CD4-positive, alpha-beta T cell (primary cell): ENCODE measurements at regions not wholly inside any gene's neighbourhood (a gene's known extent, or its start where the extent isn't known, plus 50 kb on each side); places are given as distances from the start of the nearest gene placed in this dataset.

ENCODE experiments used
- ATAC-seq: fragments of 200-7000 bp; cut with Tn5 transposase; one replicate; pipeline ENCODE4 v1.10.0; 2022; ENCODE audit warnings: mild to moderate bottlenecking; ENCODE audit not compliant: poor library complexity
- CTCF ChIA-PET: fragments of 350-600 bp; sonication (Branson Sonifier 250); formaldehyde crosslinking; loops from one replicate; lab custom pipeline; 2021; ENCODE audit warnings: antibody characterized with exemption, inconsistent platforms; lab: Charles Lee
- POLR2A ChIA-PET: fragments of 350-600 bp; sonication (Branson Sonifier 250); formaldehyde crosslinking; loops from one replicate; lab custom pipeline; 2021; ENCODE audit warnings: antibody characterized with exemption, inconsistent platforms; lab: Charles Lee
- DNase-seq, 14 experiments: peaks; one replicate each; pipeline ENCODE4 v3.0.0-alpha.2; 2013 to 2020; ENCODE audit warnings: mixed read lengths in 2 of 14
- H3K27ac ChIP-seq, 2 donors: one replicate each; pipeline versions ENCODE4 v1.5.1 to v1.7.0; 2013; ENCODE audit warnings: low read length in 2 of 2, low read depth in 1 of 2, mild to moderate bottlenecking in 1 of 2
- H3K27me3 ChIP-seq, 2 experiments: 1 replicate in 1 of 2; 2 replicates in 1 of 2; pipeline versions ENCODE4 v1.6.1 to v1.7.0; 2013; ENCODE audit warnings: low read length in 2 of 2, control low read depth in 1 of 2, mild to moderate bottlenecking in 1 of 2, moderate library complexity in 1 of 2; ENCODE audit not compliant: insufficient read depth in 2 of 2, control insufficient read depth in 1 of 2
- H3K36me3 ChIP-seq: one replicate; pipeline ENCODE4 v1.6.1; 2013; ENCODE audit warnings: low read length, control low read depth; ENCODE audit not compliant: insufficient read depth
- H3K4me1 ChIP-seq: one replicate; pipeline ENCODE4 v1.6.1; 2013; ENCODE audit warnings: low read length, control low read depth; ENCODE audit not compliant: insufficient read depth
- H3K4me3 ChIP-seq: one replicate; pipeline ENCODE4 v1.5.1; 2013; ENCODE audit warnings: mild to moderate bottlenecking, low read length, moderate library complexity
- H3K9me3 ChIP-seq, 2 experiments: 1 replicate in 1 of 2; 2 replicates in 1 of 2; pipeline versions ENCODE4 v1.6.1 to v1.7.0; 2013; ENCODE audit warnings: low read length in 2 of 2, mild to moderate bottlenecking in 2 of 2, control low read depth in 1 of 2, moderate library complexity in 1 of 2; ENCODE audit not compliant: control insufficient read depth in 1 of 2, insufficient read depth in 1 of 2
- H3K27ac Mint-ChIP-seq: one replicate; pipeline ENCODE4 v1.8.0; 2020; ENCODE audit warnings: mixed read lengths
- H3K27me3 Mint-ChIP-seq: one replicate; pipeline ENCODE4 v1.8.0; 2021; ENCODE audit warnings: mixed read lengths
- H3K36me3 Mint-ChIP-seq: one replicate; pipeline ENCODE4 v1.8.0; 2021; ENCODE audit warnings: low read depth, mixed read lengths
- H3K4me1 Mint-ChIP-seq: one replicate; pipeline ENCODE4 v1.8.0; 2021; ENCODE audit warnings: low read depth, mixed read lengths
- H3K4me3 Mint-ChIP-seq: one replicate; pipeline ENCODE4 v1.8.0; 2020; ENCODE audit warnings: mild to moderate bottlenecking, mixed read lengths
- H3K9me3 Mint-ChIP-seq: one replicate; pipeline ENCODE4 v1.8.0; 2020; ENCODE audit warnings: mixed read lengths
- intact Hi-C, 2 experiments: fragments of 100-400 bp; cut with DNase I in 1 of 2; cut with micrococcal nuclease in 1 of 2; formaldehyde crosslinking; loops; one replicate each; pipeline versions ENCODE4 v1.15.1 to v1.9.0; 2023 to 2025; cut with DNase I, micrococcal nuclease
- TF ChIP-seq, protein P1 (sequence below): fragments of 200-600 bp; IDR thresholded peaks from one replicate; pipeline ENCODE4 v1.8.0; 2022; ENCODE audit warnings: antibody characterized with exemption, mild to moderate bottlenecking

DNA sequence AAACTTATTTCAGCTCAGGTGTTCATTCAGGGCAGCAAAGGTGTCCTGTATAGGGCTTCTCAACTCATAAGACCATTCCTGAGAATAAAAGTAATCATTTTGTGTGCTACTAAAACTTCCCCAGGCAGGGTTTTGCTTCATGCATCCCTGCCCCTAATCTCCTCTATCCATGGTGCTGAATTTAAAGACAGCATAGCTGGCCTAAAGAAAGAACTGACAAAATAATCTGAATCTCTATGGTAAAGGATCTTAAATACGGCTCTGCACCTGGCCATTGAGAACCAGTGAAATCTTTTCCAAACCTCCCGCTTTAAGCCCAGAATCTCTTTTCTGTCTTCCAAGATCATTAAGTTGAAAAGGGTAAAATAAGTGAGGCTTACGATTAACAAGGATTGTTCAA is 292.1 kb upstream of the KLHL29 start:
- Mint-ChIP-seq H3K4me3 (no peak overlapping the region), H3K9me3 (peaks cover 17% of the 10 kb centered on the region), H3K36me3 (no peaks in the 10 kb centered on the region), H3K27me3 (peaks cover 10% of the 10 kb centered on the region), H3K4me1 (no peaks in the 10 kb centered on the region), H3K27ac (no peak overlapping the region)
- ATAC-seq (no peak), DNase-seq (no peak)
- TF ChIP-seq, protein P1, sequence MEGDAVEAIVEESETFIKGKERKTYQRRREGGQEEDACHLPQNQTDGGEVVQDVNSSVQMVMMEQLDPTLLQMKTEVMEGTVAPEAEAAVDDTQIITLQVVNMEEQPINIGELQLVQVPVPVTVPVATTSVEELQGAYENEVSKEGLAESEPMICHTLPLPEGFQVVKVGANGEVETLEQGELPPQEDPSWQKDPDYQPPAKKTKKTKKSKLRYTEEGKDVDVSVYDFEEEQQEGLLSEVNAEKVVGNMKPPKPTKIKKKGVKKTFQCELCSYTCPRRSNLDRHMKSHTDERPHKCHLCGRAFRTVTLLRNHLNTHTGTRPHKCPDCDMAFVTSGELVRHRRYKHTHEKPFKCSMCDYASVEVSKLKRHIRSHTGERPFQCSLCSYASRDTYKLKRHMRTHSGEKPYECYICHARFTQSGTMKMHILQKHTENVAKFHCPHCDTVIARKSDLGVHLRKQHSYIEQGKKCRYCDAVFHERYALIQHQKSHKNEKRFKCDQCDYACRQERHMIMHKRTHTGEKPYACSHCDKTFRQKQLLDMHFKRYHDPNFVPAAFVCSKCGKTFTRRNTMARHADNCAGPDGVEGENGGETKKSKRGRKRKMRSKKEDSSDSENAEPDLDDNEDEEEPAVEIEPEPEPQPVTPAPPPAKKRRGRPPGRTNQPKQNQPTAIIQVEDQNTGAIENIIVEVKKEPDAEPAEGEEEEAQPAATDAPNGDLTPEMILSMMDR = no peak
- ChIA-PET CTCF (no interaction called here), POLR2A (no interaction called here)
- no peak overlapping the region for H3K27ac ChIP-seq
- peaks cover 0 to 7% of the 10 kb centered on the region in 2 experiments for H3K9me3 ChIP-seq
- H3K36me3 ChIP-seq = no peaks in the 10 kb centered on the region
- no peak overlapping the region for H3K4me3 ChIP-seq
- no peaks in the 10 kb centered on the region for H3K27me3 ChIP-seq
- no peaks in the 10 kb centered on the region for H3K4me1 ChIP-seq
- intact Hi-C loops = no loop called here

DNA sequence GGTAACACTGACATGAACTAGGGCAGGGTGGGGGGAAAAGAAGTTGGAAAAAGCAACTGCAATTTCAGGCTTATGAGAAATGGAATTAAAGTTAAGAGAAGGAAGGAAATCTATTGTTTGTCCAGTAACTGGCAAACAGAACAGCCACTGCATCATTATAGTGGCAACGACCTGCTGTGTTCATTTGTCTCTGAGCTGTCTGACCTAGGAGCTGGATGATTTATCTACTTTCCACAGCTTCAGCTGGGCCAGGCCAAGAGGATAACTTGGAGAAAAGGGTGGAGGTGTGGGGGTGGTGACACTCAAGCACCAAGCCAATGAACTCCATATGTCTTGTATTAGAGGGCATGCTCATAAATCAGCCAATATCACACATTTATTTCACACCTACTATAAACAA is 291.5 kb upstream of the KLHL29 start:
- Mint-ChIP-seq H3K4me1 (no peaks in the 10 kb centered on the region), H3K9me3 (peaks cover 15% of the 10 kb centered on the region), H3K36me3 (no peaks in the 10 kb centered on the region), H3K27me3 (peaks cover 12% of the 10 kb centered on the region), H3K4me3 (no peak overlapping the region), H3K27ac (no peak overlapping the region)
- H3K4me1 ChIP-seq = no peaks in the 10 kb centered on the region
- H3K4me3 ChIP-seq = no peak overlapping the region
- TF ChIP-seq, protein P1 = no peak
- no peak overlapping the region for H3K27ac ChIP-seq
- intact Hi-C loops = no loop called here
- ChIA-PET CTCF (no interaction called here), POLR2A (no interaction called here)
- ATAC-seq = no peak
- DNase-seq = no peak
- H3K36me3 ChIP-seq = no peaks in the 10 kb centered on the region
- no peaks in the 10 kb centered on the region for H3K27me3 ChIP-seq
- peaks cover 0 to 3% of the 10 kb centered on the region in 2 experiments for H3K9me3 ChIP-seq

DNA sequence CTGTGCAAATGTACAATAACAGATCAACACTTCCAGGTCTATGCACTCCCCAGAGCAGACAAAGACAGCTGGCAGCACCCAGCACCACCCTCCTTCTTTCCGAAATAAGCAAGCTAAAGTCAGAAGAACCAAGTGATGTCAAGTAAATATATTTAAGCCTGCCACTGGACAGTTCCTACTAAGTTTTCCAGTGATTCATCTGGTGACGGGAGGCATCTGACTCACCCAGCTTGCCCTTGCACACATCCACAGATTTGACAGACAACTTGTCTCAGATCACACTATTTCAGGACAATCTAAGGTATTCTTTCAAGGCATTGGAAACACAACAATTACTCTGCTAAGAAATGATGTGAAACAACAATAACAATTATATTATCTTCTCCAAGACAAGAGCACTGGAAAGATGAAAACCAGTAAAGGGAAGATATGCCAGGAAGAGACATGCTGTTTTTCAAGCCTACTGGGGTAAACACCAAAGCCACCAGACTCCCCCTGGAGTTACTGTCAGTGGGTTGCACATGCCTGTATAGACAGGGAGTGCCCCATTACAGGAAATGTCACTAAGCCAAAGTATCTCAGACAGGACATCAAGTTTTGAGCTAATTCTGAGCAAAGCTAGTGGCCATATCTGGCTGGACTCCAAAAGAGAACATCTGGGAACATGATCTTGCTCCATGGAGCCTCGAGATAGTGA is 287.9 kb upstream of the KLHL29 start:
- DNase-seq = no peak
- no peak overlapping the region for H3K27ac ChIP-seq
- Mint-ChIP-seq H3K9me3 (peaks cover 12% of the 10 kb centered on the region), H3K27me3 (peaks cover 5% of the 10 kb centered on the region), H3K36me3 (no peaks in the 10 kb centered on the region), H3K4me1 (no peaks in the 10 kb centered on the region), H3K27ac (no peak overlapping the region), H3K4me3 (no peak overlapping the region)
- H3K9me3 ChIP-seq = no peaks in the 10 kb centered on the region
- no peaks in the 10 kb centered on the region for H3K4me1 ChIP-seq
- no peak overlapping the region for H3K4me3 ChIP-seq
- H3K36me3 ChIP-seq = no peaks in the 10 kb centered on the region
- ChIA-PET CTCF (no interaction called here), POLR2A (no interaction called here)
- no peaks in the 10 kb centered on the region for H3K27me3 ChIP-seq
- TF ChIP-seq, protein P1 = no peak
- no peak for ATAC-seq
- intact Hi-C loops = no loop called here
